RWPE2 (cell line): ENCODE measurements at regions not wholly inside any gene's neighbourhood (a gene's known extent, or its start where the extent isn't known, plus 50 kb on each side); places are given as distances from the start of the nearest gene placed in this dataset.

Experiments
- ATAC-seq: fragments of 200-7000 bp; cut with Tn5 transposase; 3 replicates; pipeline ENCODE4 v1.9.1; 2021; ENCODE audit warnings: low read depth
- DNase-seq: peaks from one replicate; pipeline ENCODE4 v3.0.0-alpha.2; 2020; ENCODE audit warnings: low spot score
- H3K27ac ChIP-seq: fragments of 450-650 bp; 2 replicates; pipeline ENCODE4 v1.5.1; 2017; ENCODE audit warnings: mild to moderate bottlenecking; ENCODE audit not compliant: poor library complexity, severe bottlenecking
- H3K27me3 ChIP-seq: fragments of 250-450 bp; sonication (Bioruptor Pico); 2 replicates; pipeline ENCODE4 v1.5.1; 2021; ENCODE audit warnings: mild to moderate bottlenecking, moderate library complexity; ENCODE audit not compliant: insufficient read depth, poor library complexity, severe bottlenecking
- H3K36me3 ChIP-seq: fragments of 250-450 bp; sonication (Bioruptor Pico); 2 replicates; pipeline ENCODE4 v1.5.1; 2020; ENCODE audit warnings: low read depth, mild to moderate bottlenecking, moderate library complexity
- H3K4me1 ChIP-seq: fragments of 250-450 bp; sonication (Bioruptor Pico); 2 replicates; pipeline ENCODE4 v1.5.1; 2021; ENCODE audit warnings: mild to moderate bottlenecking, moderate library complexity; ENCODE audit not compliant: insufficient read depth, poor library complexity, severe bottlenecking
- H3K4me3 ChIP-seq: fragments of 250-450 bp; sonication (Bioruptor Pico); 2 replicates; pipeline ENCODE4 v1.5.1; 2021; ENCODE audit warnings: mild to moderate bottlenecking, moderate library complexity; ENCODE audit not compliant: severe bottlenecking
- H3K9me3 ChIP-seq: fragments of 250-450 bp; sonication (Bioruptor Pico); 2 replicates; pipeline ENCODE4 v1.5.1; 2021; ENCODE audit warnings: mild to moderate bottlenecking, moderate library complexity; ENCODE audit not compliant: severe bottlenecking
- CTCF ChIP-seq: fragments of 450-650 bp; IDR thresholded peaks from one replicate; pipeline ENCODE4 v1.5.1; 2017; ENCODE audit warnings: mild to moderate bottlenecking, moderate library complexity; ENCODE audit not compliant: poor library complexity, severe bottlenecking

- TF ChIP-seq CTCF: no peak
- Histone ChIP-seq H3K9me3 (no peaks in the 10 kb centered on the region), H3K36me3 (no peaks in the 10 kb centered on the region), H3K4me3 (no peak overlapping the region), H3K27ac (no peak overlapping the region), H3K27me3 (no peaks in the 10 kb centered on the region), H3K4me1 (peaks cover 5% of the 10 kb centered on the region)
- no peak for DNase-seq
- peak; percentile 75 for ATAC-seq
These were observed 181.7 kb upstream of the EDNRA start for GRCh38 chr4:147299205-147299604.

GRCh38 chr4:147303174-147303872, 177.6 kb upstream of the EDNRA start:
- no peaks in the 10 kb centered on the region for H3K27me3 ChIP-seq
- no peak overlapping the region for H3K4me3 ChIP-seq
- H3K36me3 ChIP-seq: no peaks in the 10 kb centered on the region
- no peak overlapping the region for H3K27ac ChIP-seq
- no peak for DNase-seq
- TF ChIP-seq CTCF: no peak
- H3K9me3 ChIP-seq: no peaks in the 10 kb centered on the region
- peaks cover 5% of the 10 kb centered on the region for H3K4me1 ChIP-seq
- no peak for ATAC-seq

- Histone ChIP-seq H3K9me3 (no peaks in the 10 kb centered on the region), H3K27me3 (no peaks in the 10 kb centered on the region), H3K4me3 (no peak overlapping the region), H3K4me1 (peaks cover 5% of the 10 kb centered on the region), H3K36me3 (no peaks in the 10 kb centered on the region), H3K27ac (no peak overlapping the region)
- ATAC-seq (no peak), DNase-seq (no peak)
- no peak for TF ChIP-seq CTCF
These were observed 177.0 kb upstream of the EDNRA start for GRCh38 chr4:147303873-147304229.

GRCh38 chr4:147307896-147308674, 172.8 kb upstream of the EDNRA start:
- ATAC-seq (no peak), DNase-seq (no peak)
- no peaks in the 10 kb centered on the region for H3K27me3 ChIP-seq
- no peaks in the 10 kb centered on the region for H3K36me3 ChIP-seq
- H3K4me3 ChIP-seq: no peak overlapping the region
- no peaks in the 10 kb centered on the region for H3K9me3 ChIP-seq
- H3K4me1 ChIP-seq: no peaks in the 10 kb centered on the region
- no peak overlapping the region for H3K27ac ChIP-seq
- no peak for TF ChIP-seq CTCF

- Histone ChIP-seq H3K4me3 (no peak overlapping the region), H3K9me3 (no peaks in the 10 kb centered on the region), H3K27ac (no peak overlapping the region), H3K27me3 (no peaks in the 10 kb centered on the region), H3K4me1 (no peaks in the 10 kb centered on the region), H3K36me3 (no peaks in the 10 kb centered on the region)
- DNase-seq (no peak), ATAC-seq (no peak)
- TF ChIP-seq CTCF: no peak
These were observed 171.5 kb upstream of the EDNRA start for GRCh38 chr4:147309434-147309833.
